Esophagus muscularis mucosa (tissue), 4 donors: ENCODE measurements at regions not wholly inside any gene's neighbourhood (a gene's known extent, or its start where the extent isn't known, plus 50 kb on each side); places are given as distances from the start of the nearest gene placed in this dataset.

Experiments
- DNase-seq: peaks from one replicate; pipeline ENCODE4 v3.0.0-alpha.2; 2017; ENCODE audit errors: extremely low spot score
- H3K27ac ChIP-seq, 4 donors: fragments of 200-600 bp; sonication (generic); replicated peaks in 1 of 4; 1 replicate in 3 of 4; 2 replicates in 1 of 4; pipeline ENCODE4 v1.5.1; 2016 to 2019; ENCODE audit warnings: mild to moderate bottlenecking in 1 of 4
- H3K27me3 ChIP-seq, 4 donors: fragments of 200-600 bp; sonication (generic); one replicate each; pipeline versions ENCODE4 v1.5.1 to v1.6.0; 2016 to 2019
- H3K36me3 ChIP-seq, 4 donors: fragments of 200-600 bp; sonication (generic); one replicate each; pipeline ENCODE4 v1.5.1; 2016 to 2019
- H3K4me1 ChIP-seq, 4 donors: fragments of 200-600 bp; sonication (generic); one replicate each; pipeline ENCODE4 v1.5.1; 2016 to 2019
- H3K4me3 ChIP-seq, 4 donors: fragments of 200-600 bp; sonication (generic); 1 replicate in 2 of 4; 2 replicates in 2 of 4; pipeline ENCODE4 v1.5.1; 2016 to 2019; ENCODE audit warnings: mild to moderate bottlenecking in 4 of 4, moderate library complexity in 1 of 4
- H3K9me3 ChIP-seq, 4 donors: fragments of 200-600 bp; sonication (generic); 1 replicate in 3 of 4; 2 replicates in 1 of 4; pipeline ENCODE4 v1.5.1; 2016 to 2019
- EP300 ChIP-seq: sonication (generic); formaldehyde crosslinking; IDR thresholded peaks from one replicate; pipeline ENCODE4 v1.6.1; 2017; ENCODE audit warnings: antibody characterized with exemption
- POLR2A ChIP-seq: fragments of 450-650 bp; IDR thresholded peaks from one replicate; pipeline ENCODE4 v1.6.1; 2017; ENCODE audit warnings: antibody characterized with exemption, moderate library complexity, mild to moderate bottlenecking, low read depth
- POLR2AphosphoS5 ChIP-seq, 2 donors: sonication (generic); formaldehyde crosslinking; IDR thresholded peaks; one replicate each; pipeline ENCODE4 v1.6.1; 2017; ENCODE audit warnings: antibody characterized with exemption in 2 of 2
- WGBS: methylation state at CpG from one replicate; pipeline ENCODE4 v1.1.5; 2018; 5-methylcytosine and 5-hydroxymethylcytosine counted together
- intact Hi-C: fragments of 100-400 bp; cut with DNase I; formaldehyde crosslinking; loops from one replicate; pipeline ENCODE4 v1.15.1; 2023
- TF ChIP-seq, protein P1 (sequence below), 3 experiments: fragments of 200-600 bp in 2 of 3; fragments of 450-650 bp in 1 of 3; sonication (generic) in 2 of 3; IDR thresholded peaks; one replicate each; pipeline ENCODE4 v1.5.1; 2017 to 2019; ENCODE audit warnings: antibody characterized with exemption in 3 of 3, mild to moderate bottlenecking in 2 of 3, moderate library complexity in 1 of 3

DNA sequence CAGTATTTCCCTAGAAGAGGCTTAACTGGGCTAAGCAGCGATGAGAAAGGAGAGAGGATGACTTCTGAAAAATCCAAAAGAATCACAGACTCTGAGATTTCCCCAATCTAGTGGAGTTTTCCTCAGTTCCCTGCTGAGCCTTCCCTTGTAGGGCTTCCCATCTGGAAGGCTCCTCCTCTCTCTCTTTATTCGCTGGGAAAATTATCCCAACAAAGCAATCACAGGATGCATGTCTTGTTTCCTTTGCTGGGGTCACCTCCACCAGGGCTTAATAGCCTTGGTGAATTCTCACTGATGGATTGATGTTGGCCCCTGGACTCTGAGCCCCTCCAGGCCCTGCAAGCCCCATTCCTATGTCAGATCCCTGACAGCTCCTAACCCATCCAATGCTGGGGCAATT lies 69.8 kb upstream of the MAFB start:
- Histone ChIP-seq H3K4me3 (no peak overlapping the region), H3K27me3 (peaks cover 0 to 6% (median 0%) of the 10 kb centered on the region in 4 donors), H3K36me3 (no peaks in the 10 kb centered on the region), H3K4me1 (peaks cover 3 to 8% (median 7%) of the 10 kb centered on the region in 4 donors), H3K9me3 (no peaks in the 10 kb centered on the region), H3K27ac (no peak overlapping the region)
- TF ChIP-seq POLR2A, result no peak
- TF ChIP-seq, protein P1, sequence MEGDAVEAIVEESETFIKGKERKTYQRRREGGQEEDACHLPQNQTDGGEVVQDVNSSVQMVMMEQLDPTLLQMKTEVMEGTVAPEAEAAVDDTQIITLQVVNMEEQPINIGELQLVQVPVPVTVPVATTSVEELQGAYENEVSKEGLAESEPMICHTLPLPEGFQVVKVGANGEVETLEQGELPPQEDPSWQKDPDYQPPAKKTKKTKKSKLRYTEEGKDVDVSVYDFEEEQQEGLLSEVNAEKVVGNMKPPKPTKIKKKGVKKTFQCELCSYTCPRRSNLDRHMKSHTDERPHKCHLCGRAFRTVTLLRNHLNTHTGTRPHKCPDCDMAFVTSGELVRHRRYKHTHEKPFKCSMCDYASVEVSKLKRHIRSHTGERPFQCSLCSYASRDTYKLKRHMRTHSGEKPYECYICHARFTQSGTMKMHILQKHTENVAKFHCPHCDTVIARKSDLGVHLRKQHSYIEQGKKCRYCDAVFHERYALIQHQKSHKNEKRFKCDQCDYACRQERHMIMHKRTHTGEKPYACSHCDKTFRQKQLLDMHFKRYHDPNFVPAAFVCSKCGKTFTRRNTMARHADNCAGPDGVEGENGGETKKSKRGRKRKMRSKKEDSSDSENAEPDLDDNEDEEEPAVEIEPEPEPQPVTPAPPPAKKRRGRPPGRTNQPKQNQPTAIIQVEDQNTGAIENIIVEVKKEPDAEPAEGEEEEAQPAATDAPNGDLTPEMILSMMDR (IDR thresholded peaks at IDR 0.05), result no peak
- TF ChIP-seq POLR2AphosphoS5 (IDR thresholded peaks at IDR 0.05), result no peak
- no peak for TF ChIP-seq EP300
- DNase-seq, result no peak
- 61% methylated on average over 2 of the region's 2 CpGs for WGBS
- intact Hi-C loops, result no loop called here

DNA sequence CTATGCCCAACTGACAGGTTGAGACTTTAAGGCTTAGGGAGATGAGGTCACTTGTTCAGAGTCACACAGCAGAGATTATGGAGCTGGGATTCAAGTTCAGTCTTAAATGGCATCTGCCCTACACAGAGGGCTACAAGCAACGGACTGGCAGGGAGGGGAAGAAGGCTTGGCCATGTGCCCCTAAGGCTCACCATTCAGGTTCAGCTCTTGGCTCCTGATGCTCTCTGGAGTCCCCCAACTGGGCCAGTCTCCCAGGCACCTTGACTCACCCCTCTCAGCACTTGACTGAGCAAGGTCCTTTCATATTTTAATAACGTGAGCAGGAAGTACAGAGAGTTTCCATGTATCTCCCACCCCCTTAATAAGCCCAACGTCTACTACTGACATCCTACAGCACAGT lies 71.4 kb upstream of the MAFB start:
- Histone ChIP-seq H3K9me3 (no peaks in the 10 kb centered on the region), H3K4me3 (no peak overlapping the region), H3K4me1 (no peaks in the 10 kb centered on the region), H3K27ac (no peak overlapping the region), H3K36me3 (no peaks in the 10 kb centered on the region), H3K27me3 (no peaks in the 10 kb centered on the region)
- intact Hi-C loops, result no loop called here
- WGBS, result 43% methylated on average over 3 of the region's 3 CpGs
- DNase-seq, result no peak
- TF ChIP-seq, protein P1 (IDR thresholded peaks at IDR 0.05), result no peak
- TF ChIP-seq EP300 (no peak), POLR2AphosphoS5 (IDR thresholded peaks at IDR 0.05) (no peak), POLR2A (no peak)

GRCh38 chr20:40763646-40764295 lies 74.7 kb upstream of the MAFB start:
- H3K9me3 ChIP-seq, result no peaks in the 10 kb centered on the region
- intact Hi-C loops, result no loop called here
- DNase-seq, result no peak
- no peak overlapping the region for H3K4me3 ChIP-seq
- H3K36me3 ChIP-seq, result no peaks in the 10 kb centered on the region
- WGBS, result 90% methylated on average over 10 of the region's 10 CpGs
- peaks cover 0 to 6% (median 0%) of the 10 kb centered on the region in 4 donors for H3K27me3 ChIP-seq
- H3K27ac ChIP-seq, result no peak overlapping the region
- H3K4me1 ChIP-seq, result no peaks in the 10 kb centered on the region
- no peak for TF ChIP-seq POLR2A
- no peak for TF ChIP-seq POLR2AphosphoS5 (IDR thresholded peaks at IDR 0.05)
- no peak for TF ChIP-seq EP300
- TF ChIP-seq, protein P1 (IDR thresholded peaks at IDR 0.05), result no peak

DNA sequence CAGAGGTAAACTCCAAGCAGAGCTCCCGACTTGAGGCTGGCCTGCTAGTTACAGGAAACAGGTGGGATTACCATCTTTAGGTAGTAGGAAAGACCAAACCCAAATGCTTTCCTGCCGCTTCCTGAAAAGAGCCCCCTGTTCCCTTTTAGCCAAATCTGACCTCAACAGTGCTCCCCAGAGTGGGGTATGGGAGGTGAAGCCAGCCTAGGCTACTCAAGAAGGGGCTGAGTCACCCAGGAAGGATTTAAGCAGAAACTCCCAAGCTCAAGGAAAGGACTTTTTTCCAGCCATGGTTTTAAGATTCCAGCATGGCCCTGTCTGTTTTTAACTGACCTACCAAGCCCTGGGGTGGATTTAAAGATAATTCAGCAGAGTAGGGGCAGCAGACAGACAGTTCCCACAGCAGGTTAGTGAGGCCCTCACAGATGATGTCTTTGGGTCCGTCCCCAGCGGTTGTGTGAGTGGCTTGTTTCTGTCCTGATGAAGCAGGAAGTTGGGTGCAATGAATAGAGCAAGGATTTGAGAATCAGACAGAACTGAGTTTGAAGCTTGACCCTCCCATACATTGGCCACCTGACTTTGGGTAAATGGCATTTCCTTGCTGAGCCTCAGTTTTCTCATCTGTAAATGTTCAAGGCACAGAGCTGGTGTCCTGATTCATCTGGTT lies 76.9 kb upstream of the MAFB start:
- WGBS, result 78% methylated on average over 4 of the region's 4 CpGs
- H3K36me3 ChIP-seq, result no peaks in the 10 kb centered on the region
- no peak for DNase-seq

More for the DNA sequence above, 76.9 kb upstream of the MAFB start:
- intact Hi-C loops, result no loop called here
- TF ChIP-seq, protein P1 (IDR thresholded peaks at IDR 0.05), result no peak
- TF ChIP-seq EP300 (no peak), POLR2AphosphoS5 (IDR thresholded peaks at IDR 0.05) (no peak), POLR2A (no peak)
- Histone ChIP-seq H3K4me1 (no peaks in the 10 kb centered on the region), H3K27ac (no peak overlapping the region), H3K4me3 (no peak overlapping the region), H3K9me3 (no peaks in the 10 kb centered on the region), H3K27me3 (peaks cover 0 to 6% (median 0%) of the 10 kb centered on the region in 4 donors)
